ENCODE measurements at regions not wholly inside any gene's neighbourhood (a gene's known extent, or its start where the extent isn't known, plus 50 kb on each side); places are given as distances from the start of the nearest gene placed in this dataset.

DNA sequence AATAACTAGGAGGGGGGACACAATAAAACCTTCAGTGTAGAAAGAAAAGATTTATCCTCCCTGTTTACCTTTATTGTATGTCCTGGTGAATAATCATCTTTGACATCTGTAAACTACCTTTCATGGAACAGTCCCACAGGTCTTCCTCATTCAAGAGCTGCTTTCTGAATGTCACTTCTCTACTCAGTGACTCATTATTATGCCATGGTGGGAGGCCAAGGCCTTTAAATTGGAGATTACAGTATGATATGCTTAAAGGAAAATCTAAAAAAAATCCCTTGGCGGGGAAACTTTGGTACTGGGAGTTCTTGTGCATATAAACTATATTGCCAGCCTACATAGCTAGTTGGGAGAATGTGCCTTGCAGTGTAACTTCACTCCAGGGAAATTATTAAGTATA is 713.0 kb downstream of the TDRD15 start:
- DNase-seq (ENCODE audit: low read depth, low spot score): no peak
- Histone ChIP-seq H3K27ac (ENCODE audit: low read length) (no peak overlapping the region), H3K9me3 (ENCODE audit: control insufficient read depth, insufficient read depth, low read depth, low read length) (no peaks in the 10 kb centered on the region), H3K4me1 (ENCODE audit: control insufficient read depth, insufficient read depth, low read length) (no peaks in the 10 kb centered on the region), H3K36me3 (ENCODE audit: control insufficient read depth, insufficient read depth, low read length) (no peaks in the 10 kb centered on the region), H3K27me3 (ENCODE audit: control insufficient read depth, insufficient read depth, low read length) (no peaks in the 10 kb centered on the region), H3K4me3 (ENCODE audit: low read depth in 2 of 2, low read length in 2 of 2) (no peak overlapping the region)
- TF ChIP-seq TCF7L2 (IDR thresholded peaks at IDR 0.05; ENCODE audit: low read depth, low read length): no peak
- no peak for TF ChIP-seq SIN3A (IDR thresholded peaks at IDR 0.05; ENCODE audit: borderline replicate concordance, insufficient read depth, low read depth, low read length)
- TF ChIP-seq REST (IDR thresholded peaks at IDR 0.05; ENCODE audit: insufficient read depth in 1 of 2, low read depth in 2 of 2, low read length in 1 of 2): no peak
- TF ChIP-seq POLR2AphosphoS5 (IDR thresholded peaks at IDR 0.05; ENCODE audit: low read depth, low read length): no peak
- TF ChIP-seq CTCF (IDR thresholded peaks at IDR 0.05): no peak
- intact Hi-C loops (cut with micrococcal nuclease; ENCODE audit: unreplicated experiment): no loop called here
- ChIA-PET CTCF (no interaction called here), POLR2A (no interaction called here)
- no TSS peak for BruUV-seq (replicated peaks)
- in situ Hi-C loops (cut with HindIII; ENCODE audit: low pct_unique_long_range_greater_than_20kb, low sequenced_read_pairs): no loop called here
- ATAC-seq: no peak

- TF ChIP-seq CTCF (IDR thresholded peaks at IDR 0.05) (no peak), REST (IDR thresholded peaks at IDR 0.05; ENCODE audit: insufficient read depth in 1 of 2, low read depth in 2 of 2, low read length in 1 of 2) (no peak), POLR2AphosphoS5 (IDR thresholded peaks at IDR 0.05; ENCODE audit: low read depth, low read length) (no peak), SIN3A (IDR thresholded peaks at IDR 0.05; ENCODE audit: borderline replicate concordance, insufficient read depth, low read depth, low read length) (no peak), TCF7L2 (IDR thresholded peaks at IDR 0.05; ENCODE audit: low read depth, low read length) (no peak)
- DNase-seq (ENCODE audit: low read depth, low spot score): no peak
- no peak for ATAC-seq
- no peak overlapping the region for H3K4me3 ChIP-seq (ENCODE audit: low read depth in 2 of 2, low read length in 2 of 2)
- ChIA-PET POLR2A (no interaction called here), CTCF (no interaction called here)
- no peak overlapping the region for H3K27ac ChIP-seq (ENCODE audit: low read length)
- H3K36me3 ChIP-seq (ENCODE audit: control insufficient read depth, insufficient read depth, low read length): no peaks in the 10 kb centered on the region
- intact Hi-C loops (cut with micrococcal nuclease; ENCODE audit: unreplicated experiment) (no loop called here), in situ Hi-C loops (cut with HindIII; ENCODE audit: low pct_unique_long_range_greater_than_20kb, low sequenced_read_pairs) (no loop called here)
- no peaks in the 10 kb centered on the region for H3K9me3 ChIP-seq (ENCODE audit: control insufficient read depth, insufficient read depth, low read depth, low read length)
- BruUV-seq (replicated peaks): no TSS peak
- H3K4me1 ChIP-seq (ENCODE audit: control insufficient read depth, insufficient read depth, low read length): no peaks in the 10 kb centered on the region
- no peaks in the 10 kb centered on the region for H3K27me3 ChIP-seq (ENCODE audit: control insufficient read depth, insufficient read depth, low read length)
Observed at GRCh38 chr2:21837168-21837960, 713.6 kb downstream of the TDRD15 start.

Measured in Panc1 (cell line).